HG02885 (cell line): ENCODE measurements at regions not wholly inside any gene's neighbourhood (a gene's known extent, or its start where the extent isn't known, plus 50 kb on each side); places are given as distances from the start of the nearest gene placed in this dataset.
"Not testable (repeated sequence)": the region's sequence is repeated elsewhere in the genome, so short reads cannot be mapped to it uniquely, and the experiment has no call there.

Source experiments
- ATAC-seq: cut with Tn5 transposase; IDR thresholded peaks from one replicate; pipeline ENCODE4 v1.9.1; 2021; ENCODE audit warnings: mild to moderate bottlenecking; ENCODE audit not compliant: unreplicated experiment, poor library complexity

GRCh38 chr3:95645291-95645690, 1169.1 kb upstream of the EPHA6 start:
- ATAC-seq, result no peak

GRCh38 chr3:95654570-95655362, 1159.6 kb upstream of the EPHA6 start:
- no peak for ATAC-seq

GRCh38 chr3:95655363-95655986, 1158.9 kb upstream of the EPHA6 start:
- ATAC-seq, result no peak

GRCh38 chr3:95670765-95671164, 1143.6 kb upstream of the EPHA6 start:
- ATAC-seq, result no peak

- no peak for ATAC-seq
Observed at GRCh38 chr3:95673215-95673614, 1141.2 kb upstream of the EPHA6 start.

- ATAC-seq, result peak; percentile 89
Observed at GRCh38 chr3:95705786-95706418, 1108.5 kb upstream of the EPHA6 start.

GRCh38 chr3:95707268-95707667, 1107.1 kb upstream of the EPHA6 start:
- ATAC-seq, result no peak

- no peak for ATAC-seq
Observed at GRCh38 chr3:95710684-95711083, 1103.7 kb upstream of the EPHA6 start.

GRCh38 chr3:95711789-95712188, 1102.6 kb upstream of the EPHA6 start:
- ATAC-seq, result no peak

- ATAC-seq, result no peak
Observed at GRCh38 chr3:95715128-95715527, 1099.3 kb upstream of the EPHA6 start.

GRCh38 chr3:95717048-95717447, 1097.3 kb upstream of the EPHA6 start:
- ATAC-seq, result no peak

GRCh38 chr3:95718168-95718567, 1096.2 kb upstream of the EPHA6 start:
- ATAC-seq, result no peak

- ATAC-seq, result no peak
Observed at GRCh38 chr3:95719481-95719880, 1094.9 kb upstream of the EPHA6 start.

GRCh38 chr3:95721938-95722337, 1092.5 kb upstream of the EPHA6 start:
- peak; percentile 83 for ATAC-seq

- no peak for ATAC-seq
Observed at GRCh38 chr3:95725770-95726169, 1088.6 kb upstream of the EPHA6 start.

- no peak for ATAC-seq
Observed at GRCh38 chr3:95731753-95732152, 1082.6 kb upstream of the EPHA6 start.

GRCh38 chr3:95733336-95733735, 1081.1 kb upstream of the EPHA6 start:
- no peak for ATAC-seq

- no peak for ATAC-seq
Observed at GRCh38 chr3:95738045-95738444, 1076.3 kb upstream of the EPHA6 start.

- not testable (repeated sequence) for ATAC-seq
Observed at GRCh38 chr3:95744896-95745295, 1069.5 kb upstream of the EPHA6 start.

GRCh38 chr3:95750097-95750496, 1064.3 kb upstream of the EPHA6 start:
- ATAC-seq, result no peak

- ATAC-seq, result no peak
Observed at GRCh38 chr3:95751509-95751908, 1062.9 kb upstream of the EPHA6 start.
